Stimulated activated CD4-positive, alpha-beta T cell treated with anti-CD3 and anti-CD28 coated beads, Interleukin-15, amount 100 ng/mL, for 24 hours (primary cell): ENCODE measurements at regions not wholly inside any gene's neighbourhood (a gene's known extent, or its start where the extent isn't known, plus 50 kb on each side); places are given as distances from the start of the nearest gene placed in this dataset.

ENCODE experiments used
- DNase-seq: peaks from one replicate; pipeline ENCODE4 v3.0.0-alpha.2; 2020

GRCh38 chr2:41707790-41708451, 339.9 kb upstream of the PKDCC start:
- no peak for DNase-seq

- DNase-seq = peak; percentile 10
Observed at GRCh38 chr2:41709702-41710599, 337.9 kb upstream of the PKDCC start.

- DNase-seq = no peak
Observed at GRCh38 chr2:41710944-41711343, 336.9 kb upstream of the PKDCC start.

GRCh38 chr2:41711736-41712135, 336.1 kb upstream of the PKDCC start:
- DNase-seq = no peak

GRCh38 chr2:41716497-41716896, 331.3 kb upstream of the PKDCC start:
- no peak for DNase-seq

- DNase-seq = no peak
Observed at GRCh38 chr2:41717839-41718238, 330.0 kb upstream of the PKDCC start.

- no peak for DNase-seq
Observed at GRCh38 chr2:41718705-41719104, 329.1 kb upstream of the PKDCC start.

- no peak for DNase-seq
Observed at GRCh38 chr2:41719756-41720155, 328.1 kb upstream of the PKDCC start.

GRCh38 chr2:41720331-41721251, 327.2 kb upstream of the PKDCC start:
- no peak for DNase-seq

- DNase-seq = no peak
Observed at GRCh38 chr2:41722668-41723369, 325.0 kb upstream of the PKDCC start.

GRCh38 chr2:41723526-41723925, 324.3 kb upstream of the PKDCC start:
- DNase-seq = no peak

- DNase-seq = no peak
Observed at GRCh38 chr2:41724465-41724864, 323.4 kb upstream of the PKDCC start.

GRCh38 chr2:41725901-41726300, 321.9 kb upstream of the PKDCC start:
- DNase-seq = no peak

- no peak for DNase-seq
Observed at GRCh38 chr2:41726364-41726763, 321.5 kb upstream of the PKDCC start.

- DNase-seq = no peak
Observed at GRCh38 chr2:41727152-41727551, 320.7 kb upstream of the PKDCC start.

- DNase-seq = no peak
Observed at GRCh38 chr2:41727711-41728110, 320.1 kb upstream of the PKDCC start.

- no peak for DNase-seq
Observed at GRCh38 chr2:41728788-41729338, 319.0 kb upstream of the PKDCC start.

- no peak for DNase-seq
Observed at GRCh38 chr2:41729800-41730364, 317.9 kb upstream of the PKDCC start.

GRCh38 chr2:41735006-41735405, 312.8 kb upstream of the PKDCC start:
- DNase-seq = no peak

GRCh38 chr2:41735476-41735875, 312.3 kb upstream of the PKDCC start:
- DNase-seq = no peak

- no peak for DNase-seq
Observed at GRCh38 chr2:41736105-41736567, 311.7 kb upstream of the PKDCC start.

GRCh38 chr2:41736586-41736985, 311.2 kb upstream of the PKDCC start:
- no peak for DNase-seq
